ENCODE measurements at regions not wholly inside any gene's neighbourhood (a gene's known extent, or its start where the extent isn't known, plus 50 kb on each side); places are given as distances from the start of the nearest gene placed in this dataset.

DNA sequence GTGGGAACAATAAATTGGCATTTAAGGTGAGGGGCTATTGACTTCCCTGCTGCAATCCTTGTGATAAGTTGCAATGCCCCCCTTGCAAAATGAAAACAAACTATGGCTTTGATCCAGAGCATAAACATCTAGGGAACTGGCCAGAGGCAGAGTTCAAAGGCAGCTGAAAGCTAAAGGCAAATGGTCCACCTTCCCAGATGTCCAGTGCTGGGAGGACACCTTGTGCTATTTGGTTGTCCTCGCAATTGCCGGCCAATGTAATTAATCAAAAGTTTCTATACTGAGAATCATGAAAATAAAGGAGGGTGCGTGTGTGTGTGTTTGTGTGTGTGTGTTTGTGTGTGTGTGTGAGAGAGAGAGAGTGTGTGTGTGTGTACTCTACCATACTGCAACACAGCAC, 337.4 kb downstream of the CBLN4 start:
- Histone ChIP-seq H3K27ac (no peak overlapping the region), H3K4me2 (no peak overlapping the region), H3K9me2 (ENCODE audit: insufficient read depth) (no peaks in the 10 kb centered on the region), H3F3A (ENCODE audit: insufficient read depth, low read depth) (no peaks in the 10 kb centered on the region), H3K9me3 (ENCODE audit: insufficient read depth, low read depth) (no peaks in the 10 kb centered on the region), H3K4me3 (no peak overlapping the region), H3K79me2 (ENCODE audit: low read depth) (no peaks in the 10 kb centered on the region), H2AFZ (no peak overlapping the region), H4K20me1 (ENCODE audit: insufficient read depth) (no peaks in the 10 kb centered on the region), H3K36me3 (ENCODE audit: low read depth) (no peaks in the 10 kb centered on the region), H3K27me3 (ENCODE audit: insufficient read depth, low read depth) (peaks cover 23% of the 10 kb centered on the region), H3K4me1 (replicated peaks; ENCODE audit: insufficient read depth) (no peaks in the 10 kb centered on the region)
- ChIA-PET POLR2A (ENCODE audit: unreplicated experiment) (no interaction called here), CTCF (no interaction called here)
- no peak for DNase-seq
- no TSS peak for BruUV-seq (replicated peaks)
- TF ChIP-seq, protein P1, sequence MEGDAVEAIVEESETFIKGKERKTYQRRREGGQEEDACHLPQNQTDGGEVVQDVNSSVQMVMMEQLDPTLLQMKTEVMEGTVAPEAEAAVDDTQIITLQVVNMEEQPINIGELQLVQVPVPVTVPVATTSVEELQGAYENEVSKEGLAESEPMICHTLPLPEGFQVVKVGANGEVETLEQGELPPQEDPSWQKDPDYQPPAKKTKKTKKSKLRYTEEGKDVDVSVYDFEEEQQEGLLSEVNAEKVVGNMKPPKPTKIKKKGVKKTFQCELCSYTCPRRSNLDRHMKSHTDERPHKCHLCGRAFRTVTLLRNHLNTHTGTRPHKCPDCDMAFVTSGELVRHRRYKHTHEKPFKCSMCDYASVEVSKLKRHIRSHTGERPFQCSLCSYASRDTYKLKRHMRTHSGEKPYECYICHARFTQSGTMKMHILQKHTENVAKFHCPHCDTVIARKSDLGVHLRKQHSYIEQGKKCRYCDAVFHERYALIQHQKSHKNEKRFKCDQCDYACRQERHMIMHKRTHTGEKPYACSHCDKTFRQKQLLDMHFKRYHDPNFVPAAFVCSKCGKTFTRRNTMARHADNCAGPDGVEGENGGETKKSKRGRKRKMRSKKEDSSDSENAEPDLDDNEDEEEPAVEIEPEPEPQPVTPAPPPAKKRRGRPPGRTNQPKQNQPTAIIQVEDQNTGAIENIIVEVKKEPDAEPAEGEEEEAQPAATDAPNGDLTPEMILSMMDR (conservative IDR thresholded peaks at IDR 0.05) = no peak
- TF ChIP-seq EZH2 (IDR thresholded peaks at IDR 0.05; ENCODE audit: low read depth) = no peak
- intact Hi-C loops (cut with micrococcal nuclease; ENCODE audit: unreplicated experiment) = no loop called here

DNA sequence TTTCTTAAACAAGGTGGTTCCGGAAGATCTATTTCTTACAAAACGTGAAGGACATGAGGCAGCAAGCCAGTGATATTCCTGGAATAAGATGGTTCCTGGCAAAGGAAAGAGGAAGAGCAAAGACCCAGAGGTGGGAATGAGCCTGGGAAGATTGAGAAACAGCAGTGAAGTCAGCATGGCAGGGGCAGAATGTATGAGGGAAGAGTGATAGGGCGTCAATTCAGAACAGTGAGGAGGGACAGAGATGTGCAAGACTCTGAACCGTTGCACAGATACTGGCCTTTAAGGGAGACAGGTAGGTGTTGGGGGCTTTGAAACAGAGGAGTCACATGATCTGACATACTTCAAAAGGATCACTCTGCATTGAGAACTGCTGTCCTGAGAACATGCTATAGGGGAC, 338.3 kb downstream of the CBLN4 start:
- no TSS peak for BruUV-seq (replicated peaks)
- no peak for DNase-seq
- Histone ChIP-seq H3K9me2 (ENCODE audit: insufficient read depth) (no peaks in the 10 kb centered on the region), H3K27me3 (ENCODE audit: insufficient read depth, low read depth) (peaks cover 23% of the 10 kb centered on the region), H3K4me1 (replicated peaks; ENCODE audit: insufficient read depth) (no peaks in the 10 kb centered on the region), H2AFZ (no peak overlapping the region), H3K27ac (no peak overlapping the region), H3K79me2 (ENCODE audit: low read depth) (no peaks in the 10 kb centered on the region), H3F3A (ENCODE audit: insufficient read depth, low read depth) (no peaks in the 10 kb centered on the region), H3K9me3 (ENCODE audit: insufficient read depth, low read depth) (no peaks in the 10 kb centered on the region), H3K4me2 (no peak overlapping the region), H3K36me3 (ENCODE audit: low read depth) (no peaks in the 10 kb centered on the region), H3K4me3 (no peak overlapping the region), H4K20me1 (ENCODE audit: insufficient read depth) (no peaks in the 10 kb centered on the region)
- ChIA-PET CTCF (no interaction called here), POLR2A (ENCODE audit: unreplicated experiment) (no interaction called here)
- intact Hi-C loops (cut with micrococcal nuclease; ENCODE audit: unreplicated experiment) = no loop called here
- no peak for TF ChIP-seq EZH2 (IDR thresholded peaks at IDR 0.05; ENCODE audit: low read depth)
- TF ChIP-seq, protein P1 (conservative IDR thresholded peaks at IDR 0.05) = no peak

DNA sequence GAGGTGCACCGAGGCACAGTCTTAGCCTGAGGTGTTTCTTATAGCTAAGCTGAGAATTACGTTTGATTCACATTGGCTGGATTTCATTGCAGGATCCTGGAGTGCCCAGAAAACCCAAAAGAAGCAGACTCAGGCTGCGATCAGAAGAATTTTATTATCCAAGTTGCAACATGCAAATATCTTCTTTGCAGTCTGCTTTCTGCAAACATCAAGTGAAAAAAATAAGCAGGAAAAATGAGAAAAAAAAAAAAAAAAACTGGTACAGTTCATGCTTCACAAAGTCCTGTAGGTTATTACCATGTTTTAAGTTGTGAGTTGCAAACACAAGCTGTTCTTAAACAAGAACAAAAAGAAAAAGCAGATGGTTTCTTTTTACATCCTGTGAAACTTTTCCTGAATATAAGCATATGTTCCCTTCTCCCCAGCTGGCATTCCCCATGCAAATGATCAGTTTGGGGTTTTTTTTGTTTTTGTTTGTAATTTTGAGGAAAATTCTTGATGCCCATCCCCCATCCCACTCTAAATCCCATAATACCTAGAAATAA, 349.0 kb downstream of the CBLN4 start:
- H3K4me1 ChIP-seq (replicated peaks; ENCODE audit: insufficient read depth) = no peaks in the 10 kb centered on the region
- no peaks in the 10 kb centered on the region for H3K79me2 ChIP-seq (ENCODE audit: low read depth)
- H3K27me3 ChIP-seq (ENCODE audit: insufficient read depth, low read depth) = no peaks in the 10 kb centered on the region
- TF ChIP-seq EZH2 (IDR thresholded peaks at IDR 0.05; ENCODE audit: low read depth) = no peak
- TF ChIP-seq, protein P1 (conservative IDR thresholded peaks at IDR 0.05) = no peak
- H3K9me3 ChIP-seq (ENCODE audit: insufficient read depth, low read depth) = no peaks in the 10 kb centered on the region
- DNase-seq = no peak
- ChIA-PET POLR2A (ENCODE audit: unreplicated experiment) (no interaction called here), CTCF (no interaction called here)
- H4K20me1 ChIP-seq (ENCODE audit: insufficient read depth) = no peaks in the 10 kb centered on the region
- H3K36me3 ChIP-seq (ENCODE audit: low read depth) = no peaks in the 10 kb centered on the region
- H2AFZ ChIP-seq = no peak overlapping the region
- intact Hi-C loops (cut with micrococcal nuclease; ENCODE audit: unreplicated experiment) = no loop called here
- H3F3A ChIP-seq (ENCODE audit: insufficient read depth, low read depth) = no peaks in the 10 kb centered on the region
- no peaks in the 10 kb centered on the region for H3K9me2 ChIP-seq (ENCODE audit: insufficient read depth)
- no TSS peak for BruUV-seq (replicated peaks)
- H3K4me3 ChIP-seq = no peak overlapping the region
- H3K4me2 ChIP-seq = no peak overlapping the region
- no peak overlapping the region for H3K27ac ChIP-seq

Measured in PC-9 (cell line).